Inflammatory macrophage treated with lipopolysaccharide for 4 hours (primary cell): ENCODE measurements at regions not wholly inside any gene's neighbourhood (a gene's known extent, or its start where the extent isn't known, plus 50 kb on each side); places are given as distances from the start of the nearest gene placed in this dataset.

Experiments used
- DNase-seq: peaks from one replicate; pipeline ENCODE4 v3.0.0-alpha.2; 2020

- no peak for DNase-seq
Measured at GRCh38 chr10:47237316-47238260, 62.4 kb upstream of the GDF10 start.

GRCh38 chr10:47238331-47239095 lies 61.5 kb upstream of the GDF10 start:
- no peak for DNase-seq

GRCh38 chr10:47239211-47239610 lies 60.8 kb upstream of the GDF10 start:
- DNase-seq: no peak

GRCh38 chr10:47240173-47240572 lies 59.8 kb upstream of the GDF10 start:
- no peak for DNase-seq

GRCh38 chr10:47241256-47241655 lies 58.7 kb upstream of the GDF10 start:
- no peak for DNase-seq

- DNase-seq: no peak
Measured at GRCh38 chr10:47241946-47242867, 57.8 kb upstream of the GDF10 start.

GRCh38 chr10:47243356-47243755 lies 56.6 kb upstream of the GDF10 start:
- DNase-seq: no peak

- no peak for DNase-seq
Measured at GRCh38 chr10:47243791-47244190, 56.2 kb upstream of the GDF10 start.

GRCh38 chr10:47244560-47245500 lies 55.2 kb upstream of the GDF10 start:
- DNase-seq: no peak

GRCh38 chr10:47245731-47246350 lies 54.2 kb upstream of the GDF10 start:
- no peak for DNase-seq

- DNase-seq: no peak
Measured at GRCh38 chr10:47246406-47247147, 53.4 kb upstream of the GDF10 start.

GRCh38 chr10:47247148-47248059 lies 52.6 kb upstream of the GDF10 start:
- DNase-seq: no peak

GRCh38 chr10:47248386-47249090 lies 51.5 kb upstream of the GDF10 start:
- DNase-seq: no peak

- DNase-seq: no peak
Measured at GRCh38 chr10:47249881-47250280, 50.1 kb upstream of the GDF10 start.
